Stimulated activated naive B cell treated with anti-CD40 and anti-IgM and Interleukin-4, amounts not matched to agents 10 μg/mL and 1 μg/mL and 100 μg/mL, for 72 hours (primary cell): ENCODE measurements at regions not wholly inside any gene's neighbourhood (a gene's known extent, or its start where the extent isn't known, plus 50 kb on each side); places are given as distances from the start of the nearest gene placed in this dataset.
A peak's percentile ranks its signal among the peaks of the same experiment; 100 is the strongest.
"Not testable (repeated sequence)": the region's sequence is repeated elsewhere in the genome, so short reads cannot be mapped to it uniquely, and the experiment has no call there.

Experiments
- ATAC-seq, 2 donors: fragments of 150-1000 bp; cut with Tn5 transposase; replicated peaks; 2 replicates each; pipeline ENCODE4 v1.10.0; 2021; ENCODE audit warnings: moderate library complexity in 1 of 2
- DNase-seq: peaks from one replicate; pipeline ENCODE4 v3.0.0; 2021
- H3K27ac Mint-ChIP-seq: one replicate; pipeline ENCODE4 v1.8.0; 2022; ENCODE audit warnings: mild to moderate bottlenecking, mixed read lengths
- H3K27me3 Mint-ChIP-seq, 2 donors: one replicate each; pipeline ENCODE4 v1.8.0; 2022; ENCODE audit warnings: mixed read lengths in 2 of 2
- H3K36me3 Mint-ChIP-seq, 2 donors: one replicate each; pipeline ENCODE4 v1.8.0; 2022; ENCODE audit warnings: mixed read lengths in 2 of 2, mild to moderate bottlenecking in 1 of 2
- H3K4me1 Mint-ChIP-seq, 2 donors: one replicate each; pipeline ENCODE4 v1.8.0; 2022; ENCODE audit warnings: mixed read lengths in 2 of 2, mild to moderate bottlenecking in 1 of 2
- H3K4me3 Mint-ChIP-seq, 2 donors: one replicate each; pipeline ENCODE4 v1.8.0; 2022; ENCODE audit warnings: mild to moderate bottlenecking in 2 of 2, mixed read lengths in 2 of 2, moderate library complexity in 1 of 2
- H3K9me3 Mint-ChIP-seq, 2 donors: one replicate each; pipeline ENCODE4 v1.8.0; 2022; ENCODE audit warnings: mixed read lengths in 2 of 2, mild to moderate bottlenecking in 1 of 2

DNA sequence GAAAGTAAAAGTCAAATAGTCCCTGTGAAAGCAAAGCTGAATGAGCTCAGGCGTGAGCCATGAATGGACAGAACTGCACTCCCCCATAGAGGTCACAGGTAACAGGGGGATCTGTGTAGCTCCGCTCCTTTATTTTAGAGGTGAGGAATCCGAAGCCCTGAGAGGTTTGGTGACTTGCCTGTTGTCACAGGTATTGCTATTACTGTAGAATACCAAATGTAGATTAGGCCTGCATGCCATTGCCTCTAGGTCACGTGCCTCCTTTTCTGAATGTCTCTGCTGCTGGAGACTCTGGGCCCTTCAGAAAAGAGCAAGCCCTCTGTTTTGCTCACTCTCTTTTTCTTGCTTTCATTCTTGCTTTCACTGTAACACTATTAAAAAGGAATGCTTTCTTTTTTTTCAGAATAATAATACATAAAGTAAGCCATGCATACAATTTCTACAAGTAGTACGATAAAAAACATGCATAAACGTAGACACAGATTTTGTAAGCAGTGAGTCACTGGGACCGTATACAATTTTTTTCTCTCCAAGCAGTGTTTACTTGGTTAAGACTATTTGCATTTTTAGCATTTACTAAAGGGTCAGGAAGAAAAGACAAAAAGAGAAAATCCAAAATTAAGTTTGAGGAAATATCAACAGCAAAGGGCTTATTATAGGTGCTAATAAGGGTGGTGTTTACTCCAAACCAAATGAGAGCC, 568.7 kb upstream of the ADAMTS16 start:
- Mint-ChIP-seq H3K36me3 (no peaks in the 10 kb centered on the region), H3K4me1 (no peaks in the 10 kb centered on the region), H3K4me3 (no peak overlapping the region), H3K9me3 (peaks cover 4 to 7% of the 10 kb centered on the region in 2 donors), H3K27ac (no peak overlapping the region), H3K27me3 (no peaks in the 10 kb centered on the region)
- DNase-seq (no peak), ATAC-seq (no peak)

DNA sequence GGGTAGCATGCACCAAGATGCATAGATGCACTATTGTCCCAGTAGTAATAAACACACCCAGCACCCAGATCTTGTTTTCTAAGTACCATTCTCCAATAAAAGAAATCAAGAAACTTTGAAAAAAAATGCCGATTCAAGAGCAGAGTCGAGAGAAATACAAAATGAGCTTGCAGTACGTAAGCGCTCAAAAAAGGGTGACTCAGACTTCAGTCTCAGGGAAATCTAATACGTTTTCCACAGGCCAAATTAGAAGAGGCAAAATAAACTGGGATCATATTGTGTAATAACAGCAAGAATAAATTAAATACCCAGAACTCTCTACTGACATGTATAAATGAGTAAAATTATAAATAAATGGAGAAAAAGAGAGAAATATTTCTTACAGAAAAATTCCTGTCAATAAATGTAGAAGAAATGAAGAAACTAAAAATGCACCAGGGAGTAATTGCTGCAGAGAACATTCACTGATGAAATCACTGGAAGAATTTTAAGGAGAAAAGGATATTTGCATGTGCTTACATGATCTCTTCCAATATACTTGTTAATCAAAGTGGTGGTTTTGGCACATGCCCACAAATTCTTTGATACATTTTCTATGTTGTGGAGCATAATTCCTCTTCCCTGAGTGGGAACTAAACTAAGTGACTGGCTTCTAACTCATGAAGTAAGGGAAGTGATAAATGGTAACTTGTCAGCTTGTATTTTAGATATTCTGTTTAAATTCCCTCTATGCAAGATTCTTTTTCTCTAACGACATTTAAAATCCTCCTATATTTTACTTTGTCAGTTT, 567.6 kb upstream of the ADAMTS16 start:
- Mint-ChIP-seq H3K27me3 (no peaks in the 10 kb centered on the region), H3K9me3 (peaks cover 2 to 5% of the 10 kb centered on the region in 2 donors), H3K36me3 (no peaks in the 10 kb centered on the region), H3K4me3 (no peak overlapping the region), H3K27ac (no peak overlapping the region), H3K4me1 (no peaks in the 10 kb centered on the region)
- no peak for ATAC-seq
- no peak for DNase-seq

DNA sequence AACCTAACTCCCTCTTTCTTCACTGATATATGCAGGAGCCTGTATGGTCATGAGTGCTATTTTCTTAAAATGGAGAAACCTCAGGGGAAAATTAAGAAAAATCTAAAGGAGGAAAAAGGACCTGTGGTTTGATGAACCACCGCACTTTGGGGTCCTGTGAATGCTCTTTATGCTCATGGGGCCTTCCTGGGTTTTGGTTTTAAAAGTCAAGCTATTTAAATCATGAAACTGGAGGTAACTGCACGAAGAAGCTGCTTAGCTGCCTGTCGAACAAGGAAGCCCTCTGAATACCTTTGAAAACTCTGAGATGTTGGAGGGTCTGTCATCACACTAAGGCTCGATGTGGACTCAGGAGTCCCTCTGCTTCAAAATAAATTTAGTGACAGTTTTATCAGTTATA, 564.5 kb upstream of the ADAMTS16 start:
- no peak for DNase-seq
- Mint-ChIP-seq H3K27ac (no peak overlapping the region), H3K27me3 (no peaks in the 10 kb centered on the region), H3K36me3 (no peaks in the 10 kb centered on the region), H3K4me1 (no peaks in the 10 kb centered on the region), H3K4me3 (no peak overlapping the region), H3K9me3 (peaks cover 3 to 11% of the 10 kb centered on the region in 2 donors)
- ATAC-seq: peak; percentile 34 to 64

DNA sequence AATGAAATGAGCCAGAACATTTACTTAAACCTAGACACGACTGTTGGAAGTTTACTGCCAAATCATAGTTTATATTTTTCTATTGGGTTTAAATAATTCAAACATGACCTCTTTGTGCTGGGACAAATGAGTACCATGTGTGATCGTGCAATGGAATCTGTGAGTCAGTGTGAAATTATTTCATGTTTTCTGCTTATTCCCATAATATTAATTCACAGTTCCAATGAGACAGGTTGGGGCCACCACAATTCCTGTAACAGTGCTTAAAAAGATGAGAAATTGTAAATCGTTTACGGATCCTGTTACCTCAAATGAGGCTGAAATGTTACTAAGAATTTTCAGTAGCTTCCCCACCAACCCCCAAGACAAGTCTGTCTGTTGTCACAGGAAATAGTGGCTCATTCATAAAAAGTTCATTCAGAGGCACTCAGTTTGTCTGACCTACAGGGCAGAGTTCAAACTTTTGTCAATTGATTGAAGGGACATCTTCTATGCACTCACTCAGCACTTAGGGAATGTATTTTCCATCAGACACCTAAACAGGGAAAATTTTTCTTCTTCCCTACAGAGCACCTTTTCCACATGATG, 563.9 kb upstream of the ADAMTS16 start:
- H3K4me1 Mint-ChIP-seq: no peaks in the 10 kb centered on the region
- DNase-seq (no peak), ATAC-seq (no peak)
- no peaks in the 10 kb centered on the region for H3K27me3 Mint-ChIP-seq
- no peak overlapping the region for H3K27ac Mint-ChIP-seq
- H3K9me3 Mint-ChIP-seq: peaks cover 3 to 16% of the 10 kb centered on the region in 2 donors
- no peaks in the 10 kb centered on the region for H3K36me3 Mint-ChIP-seq
- no peak overlapping the region for H3K4me3 Mint-ChIP-seq

DNA sequence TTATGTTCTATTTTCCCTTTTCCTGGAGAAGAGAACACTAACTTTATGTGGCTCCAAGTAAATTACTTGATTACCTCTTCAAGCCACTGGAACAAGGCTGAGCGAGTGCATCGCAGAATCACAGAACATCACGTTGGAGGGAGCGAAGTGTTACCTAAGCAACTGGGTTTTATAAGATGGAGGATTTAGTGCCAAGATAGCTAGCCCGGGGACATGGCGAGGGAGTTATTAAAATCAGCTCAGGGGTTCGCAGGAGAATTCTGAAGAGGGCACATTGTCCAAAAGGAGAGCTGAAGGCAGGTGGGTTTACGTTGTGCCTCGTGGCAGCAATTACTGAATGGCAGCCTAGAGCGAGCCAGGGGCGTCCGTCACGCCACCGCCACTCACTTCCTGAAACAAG, 563.2 kb upstream of the ADAMTS16 start:
- no peaks in the 10 kb centered on the region for H3K36me3 Mint-ChIP-seq
- no peaks in the 10 kb centered on the region for H3K27me3 Mint-ChIP-seq
- H3K27ac Mint-ChIP-seq: no peak overlapping the region
- H3K4me1 Mint-ChIP-seq: no peaks in the 10 kb centered on the region
- H3K4me3 Mint-ChIP-seq: no peak overlapping the region
- no peak for DNase-seq
- ATAC-seq: no peak
- peaks cover 3 to 16% of the 10 kb centered on the region in 2 donors for H3K9me3 Mint-ChIP-seq

DNA sequence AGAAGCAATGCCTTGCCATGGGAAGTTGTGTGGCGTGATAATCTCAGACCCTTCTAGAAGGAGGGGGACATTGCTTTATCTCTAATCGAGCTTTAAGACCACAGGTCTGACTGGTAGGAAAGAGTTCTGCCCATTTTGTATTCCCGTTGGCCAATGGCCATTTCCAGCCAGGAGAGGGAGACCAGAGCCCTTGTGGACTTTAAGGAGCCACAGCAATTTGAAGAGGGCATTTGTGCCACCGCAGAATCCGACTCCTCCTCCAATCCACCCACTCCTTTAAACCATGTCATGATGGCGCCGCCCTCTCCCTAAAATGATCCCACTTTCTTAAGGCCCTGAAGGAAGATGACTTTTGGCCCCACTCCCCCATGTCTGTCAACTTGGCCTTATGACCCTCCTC, 560.5 kb upstream of the ADAMTS16 start:
- no peak overlapping the region for H3K4me3 Mint-ChIP-seq
- H3K27ac Mint-ChIP-seq: no peak overlapping the region
- ATAC-seq (no peak), DNase-seq (no peak)
- H3K36me3 Mint-ChIP-seq: no peaks in the 10 kb centered on the region
- H3K27me3 Mint-ChIP-seq: no peaks in the 10 kb centered on the region
- no peaks in the 10 kb centered on the region for H3K4me1 Mint-ChIP-seq
- peaks cover 0 to 14% of the 10 kb centered on the region in 2 donors for H3K9me3 Mint-ChIP-seq

DNA sequence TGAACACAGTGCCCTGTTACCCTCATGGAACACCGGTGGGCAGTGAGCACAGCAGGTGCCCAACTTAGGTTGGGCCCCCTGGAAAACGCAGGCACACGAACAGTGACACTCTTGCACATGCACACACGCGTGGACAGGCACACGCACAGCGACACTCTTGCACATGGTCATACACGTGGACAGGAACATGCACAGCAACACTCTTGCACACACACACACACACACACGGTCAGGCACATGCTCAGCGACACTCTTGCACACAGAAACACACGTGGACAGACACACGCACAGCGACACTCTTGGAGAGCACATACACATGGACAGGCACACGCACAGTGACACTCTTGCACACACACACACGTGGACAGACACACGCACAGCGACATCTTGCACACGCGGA, 559.4 kb upstream of the ADAMTS16 start:
- ATAC-seq (no peak), DNase-seq (no peak)
- H3K27ac Mint-ChIP-seq: no peak overlapping the region
- H3K4me3 Mint-ChIP-seq: no peak overlapping the region
- H3K9me3 Mint-ChIP-seq: peaks cover 0 to 16% of the 10 kb centered on the region in 2 donors
- H3K4me1 Mint-ChIP-seq: no peaks in the 10 kb centered on the region
- no peaks in the 10 kb centered on the region for H3K27me3 Mint-ChIP-seq
- H3K36me3 Mint-ChIP-seq: no peaks in the 10 kb centered on the region

DNA sequence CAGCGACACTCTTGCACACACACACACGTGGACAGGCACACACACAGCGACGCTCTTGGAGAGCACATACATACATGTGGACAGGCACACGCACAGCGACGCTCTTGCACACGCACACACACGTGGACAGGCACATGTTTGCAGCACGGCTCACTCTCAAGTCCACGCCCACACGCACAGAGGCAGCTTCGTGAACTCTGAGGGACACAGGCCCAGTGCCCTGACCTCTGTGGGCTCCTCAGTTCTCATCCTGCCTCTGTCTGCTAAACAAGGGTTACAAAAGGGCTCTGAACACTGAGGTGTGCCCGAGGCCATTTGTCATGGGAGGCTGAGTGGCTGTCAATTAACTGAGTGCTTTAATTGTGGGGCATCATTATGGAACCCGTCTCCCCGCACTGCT, 558.8 kb upstream of the ADAMTS16 start:
- no peaks in the 10 kb centered on the region for H3K4me1 Mint-ChIP-seq
- H3K27ac Mint-ChIP-seq: no peak overlapping the region
- ATAC-seq: no peak
- peaks cover 0 to 16% of the 10 kb centered on the region in 2 donors for H3K9me3 Mint-ChIP-seq
- H3K4me3 Mint-ChIP-seq: no peak overlapping the region
- DNase-seq: no peak
- H3K36me3 Mint-ChIP-seq: no peaks in the 10 kb centered on the region
- no peaks in the 10 kb centered on the region for H3K27me3 Mint-ChIP-seq

DNA sequence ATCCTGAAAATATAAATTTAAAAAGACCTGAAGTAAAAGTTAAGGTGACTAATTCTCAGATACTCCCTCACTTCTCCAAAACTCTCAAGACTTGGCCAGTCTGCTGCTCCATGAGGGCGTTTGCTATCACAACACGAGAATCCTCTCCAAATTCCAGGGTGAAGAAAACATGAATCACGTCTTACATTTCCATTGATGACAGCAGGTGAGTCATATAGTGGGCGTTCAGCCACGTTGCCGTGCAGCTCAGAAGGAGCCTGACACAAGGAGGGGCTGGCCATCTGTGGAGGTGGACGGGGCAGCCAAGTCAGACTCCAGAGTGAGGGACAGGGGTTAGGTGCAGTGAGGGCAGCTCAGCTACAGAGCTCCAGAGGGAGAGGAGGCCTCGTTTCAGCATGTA, 555.1 kb upstream of the ADAMTS16 start:
- DNase-seq (no peak), ATAC-seq (no peak)
- H3K4me3 Mint-ChIP-seq: no peak overlapping the region
- no peaks in the 10 kb centered on the region for H3K36me3 Mint-ChIP-seq
- no peak overlapping the region for H3K27ac Mint-ChIP-seq
- H3K4me1 Mint-ChIP-seq: no peaks in the 10 kb centered on the region
- H3K27me3 Mint-ChIP-seq: no peaks in the 10 kb centered on the region
- peaks cover 0 to 12% of the 10 kb centered on the region in 2 donors for H3K9me3 Mint-ChIP-seq

DNA sequence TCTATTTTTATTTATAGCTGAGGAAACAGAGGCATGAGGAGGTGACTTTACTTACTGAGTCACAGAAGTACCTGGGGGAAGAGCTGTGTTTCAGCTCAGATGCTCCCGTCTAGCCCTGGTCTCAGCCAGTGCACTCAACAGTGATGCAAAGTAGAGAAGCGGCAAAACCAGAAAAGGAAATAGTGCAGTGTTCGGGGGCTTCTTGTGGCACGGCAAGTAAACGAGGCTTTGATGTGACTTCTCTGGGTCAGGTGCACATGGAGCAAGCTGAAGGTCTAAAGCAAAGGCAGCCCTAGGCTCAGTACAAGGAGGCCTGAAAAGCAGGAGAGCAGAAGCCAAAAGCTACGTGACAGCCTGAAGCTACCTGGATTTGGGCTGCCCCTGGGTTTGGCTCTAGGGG, 526.7 kb upstream of the ADAMTS16 start:
- Mint-ChIP-seq H3K4me3 (no peak overlapping the region), H3K9me3 (peaks cover 2 to 9% of the 10 kb centered on the region in 2 donors), H3K27me3 (no peaks in the 10 kb centered on the region), H3K36me3 (no peaks in the 10 kb centered on the region), H3K27ac (no peak overlapping the region), H3K4me1 (no peaks in the 10 kb centered on the region)
- ATAC-seq: no peak
- DNase-seq: no peak

DNA sequence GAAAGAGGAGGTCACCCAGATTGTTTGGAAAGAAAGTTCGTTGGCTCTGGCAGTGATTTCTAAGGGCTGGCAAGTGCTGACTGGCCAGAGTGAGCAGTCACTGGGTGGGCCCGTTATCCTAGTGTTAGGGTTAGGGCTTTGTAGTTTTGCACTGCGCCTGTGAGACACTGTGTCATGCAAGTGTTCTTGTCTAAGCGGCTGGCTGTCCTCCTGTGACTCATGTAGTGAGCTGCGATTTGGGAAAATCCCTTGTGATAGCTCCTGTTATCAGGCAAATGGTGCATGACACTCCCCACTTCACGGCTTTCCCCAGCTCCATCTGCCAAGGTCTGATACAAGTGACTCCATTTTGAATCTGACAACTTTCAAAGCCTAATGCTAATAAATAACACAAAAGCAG, 526.0 kb upstream of the ADAMTS16 start:
- Mint-ChIP-seq H3K4me1 (no peaks in the 10 kb centered on the region), H3K9me3 (peaks cover 2 to 5% of the 10 kb centered on the region in 2 donors), H3K36me3 (no peaks in the 10 kb centered on the region), H3K27ac (no peak overlapping the region), H3K27me3 (no peaks in the 10 kb centered on the region), H3K4me3 (no peak overlapping the region)
- DNase-seq (no peak), ATAC-seq (no peak)

DNA sequence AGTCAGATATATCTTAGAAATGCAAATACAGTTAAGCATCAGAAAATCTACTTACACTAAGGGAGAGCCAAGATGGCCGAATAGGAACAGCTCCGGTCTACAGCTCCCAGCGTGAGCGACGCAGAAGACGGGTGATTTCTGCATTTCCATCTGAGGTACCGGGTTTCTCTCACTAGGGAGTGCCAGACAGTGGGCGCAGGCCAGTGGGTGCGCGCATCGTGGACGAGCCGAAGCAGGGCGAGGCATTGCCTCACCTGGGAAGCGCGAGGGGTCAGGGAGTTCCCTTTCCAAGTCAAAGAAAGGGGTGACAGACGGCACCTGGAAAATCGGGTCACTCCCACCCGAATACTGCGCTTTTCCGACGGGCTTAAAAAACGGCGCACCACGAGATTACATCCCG, 524.8 kb upstream of the ADAMTS16 start:
- H3K4me1 Mint-ChIP-seq, H3K27ac Mint-ChIP-seq, H3K36me3 Mint-ChIP-seq, H3K4me3 Mint-ChIP-seq, DNase-seq, H3K9me3 Mint-ChIP-seq, ATAC-seq, H3K27me3 Mint-ChIP-seq: not testable (repeated sequence)

DNA sequence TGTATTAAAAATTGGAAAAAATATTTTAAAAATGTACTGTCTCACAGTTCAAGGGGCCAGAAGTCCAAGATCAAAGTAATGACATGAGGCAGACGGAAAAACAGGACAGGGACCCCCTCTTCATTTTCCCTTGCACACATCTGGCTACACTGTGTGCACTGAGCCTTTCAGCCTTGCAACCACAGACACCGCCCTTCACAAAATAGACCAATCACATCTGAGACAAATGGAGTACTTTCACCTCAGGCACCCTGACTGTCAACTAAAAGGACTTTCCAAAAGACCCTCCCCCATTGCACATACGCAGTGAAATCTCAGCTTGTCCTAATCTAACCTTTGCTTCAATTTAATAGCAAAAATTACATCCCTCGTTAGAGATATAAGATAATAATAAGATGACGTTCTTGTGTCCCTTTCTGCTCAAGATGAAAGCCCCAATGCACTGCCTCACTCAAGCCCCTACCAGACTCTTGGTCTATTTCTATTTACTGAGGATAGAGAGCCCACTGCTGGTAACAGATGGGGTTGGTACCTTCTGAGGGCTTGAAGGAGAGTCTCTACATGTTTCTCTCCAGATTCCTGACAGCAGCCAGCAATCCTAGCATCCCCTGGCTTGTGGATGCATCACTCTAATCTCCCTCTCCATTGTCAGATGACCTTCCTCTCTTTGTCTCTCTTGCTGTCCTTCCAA, 514.8 kb upstream of the ADAMTS16 start:
- Mint-ChIP-seq H3K4me1 (no peaks in the 10 kb centered on the region), H3K36me3 (no peaks in the 10 kb centered on the region), H3K27me3 (no peaks in the 10 kb centered on the region), H3K27ac (no peak overlapping the region), H3K9me3 (peaks cover 7 to 21% of the 10 kb centered on the region in 2 donors), H3K4me3 (no peak overlapping the region)
- DNase-seq (no peak), ATAC-seq (no peak)

DNA sequence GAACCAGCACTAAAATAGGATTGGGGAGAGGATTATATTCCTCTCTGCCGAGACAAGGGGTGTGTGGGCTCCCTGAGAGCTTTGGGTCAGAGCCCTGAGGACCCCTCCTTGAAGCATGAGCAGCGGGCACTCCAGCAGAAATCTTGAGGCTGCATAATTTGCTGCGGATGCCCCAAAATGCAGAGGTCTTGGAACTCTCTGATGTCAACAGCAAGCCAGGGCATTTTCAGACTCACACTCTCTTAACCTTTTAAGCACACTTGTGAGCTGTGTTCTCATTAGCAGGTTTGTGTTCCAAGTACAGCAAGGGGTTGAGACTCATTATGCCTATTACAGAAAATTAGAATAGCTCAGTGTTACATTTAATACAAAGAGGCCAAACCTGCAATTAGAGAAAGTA, 513.0 kb upstream of the ADAMTS16 start:
- Mint-ChIP-seq H3K27me3 (no peaks in the 10 kb centered on the region), H3K27ac (no peak overlapping the region), H3K4me3 (no peak overlapping the region), H3K4me1 (no peaks in the 10 kb centered on the region), H3K36me3 (no peaks in the 10 kb centered on the region), H3K9me3 (peaks cover 7 to 21% of the 10 kb centered on the region in 2 donors)
- no peak for ATAC-seq
- no peak for DNase-seq
